ENCODE measurements at regions not wholly inside any gene's neighbourhood (a gene's known extent, or its start where the extent isn't known, plus 50 kb on each side); places are given as distances from the start of the nearest gene placed in this dataset.

GRCh38 chr12:59940631-59941342 is 345.0 kb downstream of the SLC16A7 start:
- Histone ChIP-seq H3K36me3 (no peaks in the 10 kb centered on the region), H3K27me3 (no peaks in the 10 kb centered on the region), H3K9me3 (no peaks in the 10 kb centered on the region), H3K4me1 (no peaks in the 10 kb centered on the region), H3K27ac (no peak overlapping the region), H3K4me3 (no peak overlapping the region)
- no peak for DNase-seq
- 24% methylated on average over 4 of the region's 4 CpGs for WGBS (ENCODE audit: insufficient coverage, low coverage, low lambda C conversion rate, missing lambda C conversion rate)
- intact Hi-C loops (cut with DNase I) = no loop called here
- no peak for ATAC-seq
- TF ChIP-seq, protein P1, sequence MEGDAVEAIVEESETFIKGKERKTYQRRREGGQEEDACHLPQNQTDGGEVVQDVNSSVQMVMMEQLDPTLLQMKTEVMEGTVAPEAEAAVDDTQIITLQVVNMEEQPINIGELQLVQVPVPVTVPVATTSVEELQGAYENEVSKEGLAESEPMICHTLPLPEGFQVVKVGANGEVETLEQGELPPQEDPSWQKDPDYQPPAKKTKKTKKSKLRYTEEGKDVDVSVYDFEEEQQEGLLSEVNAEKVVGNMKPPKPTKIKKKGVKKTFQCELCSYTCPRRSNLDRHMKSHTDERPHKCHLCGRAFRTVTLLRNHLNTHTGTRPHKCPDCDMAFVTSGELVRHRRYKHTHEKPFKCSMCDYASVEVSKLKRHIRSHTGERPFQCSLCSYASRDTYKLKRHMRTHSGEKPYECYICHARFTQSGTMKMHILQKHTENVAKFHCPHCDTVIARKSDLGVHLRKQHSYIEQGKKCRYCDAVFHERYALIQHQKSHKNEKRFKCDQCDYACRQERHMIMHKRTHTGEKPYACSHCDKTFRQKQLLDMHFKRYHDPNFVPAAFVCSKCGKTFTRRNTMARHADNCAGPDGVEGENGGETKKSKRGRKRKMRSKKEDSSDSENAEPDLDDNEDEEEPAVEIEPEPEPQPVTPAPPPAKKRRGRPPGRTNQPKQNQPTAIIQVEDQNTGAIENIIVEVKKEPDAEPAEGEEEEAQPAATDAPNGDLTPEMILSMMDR (IDR thresholded peaks at IDR 0.05) = no peak
- TF ChIP-seq POLR2A (IDR thresholded peaks at IDR 0.05) = no peak

GRCh38 chr12:59941461-59941860 is 345.6 kb downstream of the SLC16A7 start:
- H3K36me3 ChIP-seq = no peaks in the 10 kb centered on the region
- TF ChIP-seq, protein P1 (IDR thresholded peaks at IDR 0.05) = no peak
- TF ChIP-seq POLR2A (IDR thresholded peaks at IDR 0.05) = no peak
- no peak overlapping the region for H3K4me3 ChIP-seq
- H3K27me3 ChIP-seq = no peaks in the 10 kb centered on the region
- H3K9me3 ChIP-seq = no peaks in the 10 kb centered on the region
- DNase-seq (no peak), ATAC-seq (no peak)
- intact Hi-C loops (cut with DNase I) = no loop called here
- H3K4me1 ChIP-seq = no peaks in the 10 kb centered on the region
- no peak overlapping the region for H3K27ac ChIP-seq

GRCh38 chr12:59944177-59944576 is 348.3 kb downstream of the SLC16A7 start:
- no peaks in the 10 kb centered on the region for H3K9me3 ChIP-seq
- TF ChIP-seq, protein P1 (IDR thresholded peaks at IDR 0.05) = no peak
- no peak for TF ChIP-seq POLR2A (IDR thresholded peaks at IDR 0.05)
- no peaks in the 10 kb centered on the region for H3K4me1 ChIP-seq
- ATAC-seq = no peak
- H3K36me3 ChIP-seq = no peaks in the 10 kb centered on the region
- no peak for DNase-seq
- no peaks in the 10 kb centered on the region for H3K27me3 ChIP-seq
- intact Hi-C loops (cut with DNase I) = no loop called here
- H3K27ac ChIP-seq = no peak overlapping the region
- H3K4me3 ChIP-seq = no peak overlapping the region

- Histone ChIP-seq H3K9me3 (no peaks in the 10 kb centered on the region), H3K36me3 (no peaks in the 10 kb centered on the region), H3K27me3 (no peaks in the 10 kb centered on the region), H3K4me3 (no peak overlapping the region), H3K27ac (no peak overlapping the region), H3K4me1 (no peaks in the 10 kb centered on the region)
- ATAC-seq = no peak
- intact Hi-C loops (cut with DNase I) = no loop called here
- DNase-seq = no peak
- no peak for TF ChIP-seq POLR2A (IDR thresholded peaks at IDR 0.05)
- TF ChIP-seq, protein P1 (IDR thresholded peaks at IDR 0.05) = no peak
- WGBS (ENCODE audit: insufficient coverage, low coverage, low lambda C conversion rate, missing lambda C conversion rate) = 39% methylated on average over 2 of the region's 2 CpGs
Measured at GRCh38 chr12:59946635-59947034, 350.8 kb downstream of the SLC16A7 start.

GRCh38 chr12:59963546-59963945 is 367.7 kb downstream of the SLC16A7 start:
- H3K36me3 ChIP-seq = no peaks in the 10 kb centered on the region
- no peaks in the 10 kb centered on the region for H3K27me3 ChIP-seq
- no peak for ATAC-seq
- H3K27ac ChIP-seq = no peak overlapping the region
- no peak for DNase-seq
- intact Hi-C loops (cut with DNase I) = no loop called here
- TF ChIP-seq, protein P1 (IDR thresholded peaks at IDR 0.05) = no peak
- TF ChIP-seq POLR2A (IDR thresholded peaks at IDR 0.05) = no peak
- H3K9me3 ChIP-seq = no peaks in the 10 kb centered on the region
- no peak overlapping the region for H3K4me3 ChIP-seq
- 17% methylated on average over 1 of the region's 1 CpG for WGBS (ENCODE audit: insufficient coverage, low coverage, low lambda C conversion rate, missing lambda C conversion rate)
- no peaks in the 10 kb centered on the region for H3K4me1 ChIP-seq

Data from right lobe of liver (tissue), 6 donors.